Dedifferentiated amniotic fluid mesenchymal stem cell (primary cell): ENCODE measurements at regions not wholly inside any gene's neighbourhood (a gene's known extent, or its start where the extent isn't known, plus 50 kb on each side); places are given as distances from the start of the nearest gene placed in this dataset.
A peak's percentile ranks its signal among the peaks of the same experiment; 100 is the strongest.

ENCODE experiments used
- DNase-seq: peaks from one replicate; pipeline ENCODE4 v3.0.0-alpha.2; 2016; ENCODE audit errors: extremely low spot score

DNA sequence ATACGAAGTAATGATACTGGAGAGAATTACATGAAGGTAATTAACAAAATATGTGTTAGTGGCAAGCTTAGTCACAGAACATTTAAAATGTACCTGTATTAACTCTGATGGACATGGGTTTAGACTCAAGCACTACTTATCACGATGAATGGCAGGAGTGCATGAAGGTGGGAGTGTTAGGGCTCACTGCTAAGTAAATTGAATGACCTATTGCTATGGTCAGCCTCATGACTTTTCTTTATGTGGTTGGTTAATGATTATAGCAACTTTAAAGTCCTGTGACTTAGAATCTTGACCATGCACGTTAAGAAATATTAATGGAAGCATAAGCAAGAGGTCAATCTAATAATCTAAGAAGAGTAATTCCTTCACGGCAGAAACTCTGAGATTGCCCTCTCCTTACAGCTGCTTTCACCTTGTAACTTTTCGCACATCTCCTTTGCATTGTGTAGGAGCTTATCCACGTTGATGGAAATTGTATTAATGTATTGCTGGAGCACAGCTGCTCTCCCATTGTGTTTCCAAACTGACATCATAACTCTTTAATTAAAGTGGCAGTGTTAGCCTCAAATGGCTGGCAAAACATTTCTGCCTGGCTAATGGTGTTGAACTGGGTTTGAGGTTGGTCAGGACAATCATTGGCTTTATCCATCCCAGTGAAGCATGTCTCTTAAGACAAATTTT is 114.5 kb downstream of the RXFP2 start:
- DNase-seq, result no peak

DNA sequence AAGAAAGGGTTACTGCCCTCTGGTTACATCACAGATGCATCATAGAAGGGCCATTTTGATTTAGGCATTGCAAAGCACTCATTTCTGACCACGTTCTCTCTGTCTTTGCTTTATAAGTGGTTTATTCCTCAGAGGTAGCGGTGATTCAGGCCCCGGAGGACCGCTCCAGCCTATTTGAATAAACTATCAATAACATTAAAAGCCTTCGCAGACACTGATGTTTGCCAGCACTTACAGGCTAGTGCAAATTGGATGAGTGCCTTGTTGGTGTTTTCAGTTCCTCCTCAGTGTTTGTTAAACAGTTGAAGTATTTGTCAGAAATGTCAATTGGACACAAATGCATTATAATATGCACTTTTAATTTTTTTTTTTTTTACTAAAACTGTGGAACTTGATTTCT is 120.2 kb downstream of the RXFP2 start:
- DNase-seq, result no peak

DNA sequence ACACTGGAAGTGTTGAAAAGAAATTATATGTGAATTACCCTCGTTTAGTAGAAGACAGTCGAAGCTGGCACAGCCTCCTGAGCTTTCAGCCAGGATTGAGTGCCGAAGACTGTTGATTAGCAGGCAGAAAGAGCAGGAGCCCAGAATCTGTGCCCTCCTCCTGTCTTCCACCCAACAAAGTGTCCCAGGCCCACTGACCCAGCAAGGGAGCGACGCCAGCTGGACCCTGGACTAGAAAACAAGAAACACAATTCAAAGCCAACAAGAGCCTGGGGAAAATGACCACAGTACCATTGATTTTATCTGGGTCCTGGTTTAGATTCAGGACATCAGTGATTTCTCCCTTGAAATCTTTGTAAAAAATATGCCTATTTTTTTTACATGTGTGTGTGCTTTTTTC is 120.7 kb downstream of the RXFP2 start:
- DNase-seq, result no peak

DNA sequence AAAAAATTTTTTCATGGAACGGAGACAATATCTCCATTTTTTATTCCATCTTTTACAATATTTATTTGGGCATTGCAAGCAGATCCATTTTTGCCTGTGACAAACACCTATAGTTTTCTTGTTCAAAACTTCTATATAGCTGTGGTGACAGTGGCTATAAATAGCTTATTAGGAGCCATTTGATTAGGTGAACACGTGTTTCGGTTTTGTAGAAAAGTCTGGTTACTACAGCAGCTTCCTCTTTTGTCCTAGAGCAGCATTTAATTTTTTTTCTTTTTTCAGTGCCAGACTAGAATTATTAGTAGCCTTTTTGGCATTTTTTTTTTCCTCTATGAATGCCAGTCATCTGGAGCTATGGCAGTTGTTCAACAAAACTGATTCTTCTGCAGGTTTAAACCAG is 123.5 kb downstream of the RXFP2 start:
- no peak for DNase-seq

DNA sequence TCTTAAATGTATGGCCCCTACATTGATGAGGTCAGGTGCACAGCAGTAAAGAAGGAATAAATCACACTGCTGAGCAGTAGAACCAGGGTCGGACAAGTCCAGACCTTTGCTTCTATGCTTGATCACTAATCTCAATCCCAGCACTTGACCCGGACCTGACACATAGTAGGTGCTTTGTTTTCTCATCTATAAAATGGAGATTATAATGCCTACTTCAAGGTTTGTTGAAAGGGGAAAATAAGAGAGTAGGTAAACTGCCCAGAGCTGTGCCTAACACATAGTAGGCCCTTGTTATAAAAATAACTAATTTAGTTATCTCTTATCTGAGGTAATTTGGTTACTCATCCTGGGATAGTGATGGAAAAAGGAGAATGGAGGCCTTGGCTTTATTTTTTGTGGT is 125.0 kb downstream of the RXFP2 start:
- no peak for DNase-seq

DNA sequence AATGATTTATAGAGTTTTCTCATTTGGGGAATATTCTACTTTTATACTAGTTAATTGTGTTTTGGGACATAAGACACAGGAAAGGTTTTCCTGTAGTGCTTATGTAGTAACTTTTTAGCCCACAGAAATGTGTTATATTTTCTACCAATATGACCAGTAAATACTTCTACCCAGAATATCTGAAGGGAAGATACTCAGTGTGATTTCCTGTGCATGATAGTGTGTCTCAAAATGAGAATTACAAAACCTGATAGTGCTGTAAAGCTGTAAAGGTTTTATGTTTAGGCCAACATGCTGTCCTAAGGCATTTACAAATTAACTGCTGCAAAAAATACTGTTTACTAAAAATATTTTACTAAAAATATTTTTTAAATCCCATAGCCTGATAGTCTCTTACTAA is 126.8 kb downstream of the RXFP2 start:
- DNase-seq, result no peak

DNA sequence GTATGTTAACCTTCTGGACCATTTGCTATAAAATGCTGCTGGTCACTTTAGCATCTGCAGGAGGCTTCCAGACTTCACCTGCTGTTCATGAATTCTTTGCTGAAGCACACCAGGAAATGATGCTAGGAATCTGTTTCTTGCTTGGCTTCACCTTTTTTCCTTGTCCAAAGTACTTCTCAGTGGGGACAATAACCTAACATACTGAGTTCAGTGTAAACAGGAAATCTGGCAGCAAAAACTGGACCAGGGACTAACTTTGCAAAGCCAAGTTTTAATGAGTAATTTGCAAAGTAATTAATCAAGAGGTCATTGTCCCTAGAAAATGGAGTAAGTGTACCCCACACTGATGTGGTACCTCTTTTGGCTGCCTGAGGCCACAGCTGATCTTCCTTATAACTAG is 128.4 kb downstream of the RXFP2 start:
- no peak for DNase-seq

DNA sequence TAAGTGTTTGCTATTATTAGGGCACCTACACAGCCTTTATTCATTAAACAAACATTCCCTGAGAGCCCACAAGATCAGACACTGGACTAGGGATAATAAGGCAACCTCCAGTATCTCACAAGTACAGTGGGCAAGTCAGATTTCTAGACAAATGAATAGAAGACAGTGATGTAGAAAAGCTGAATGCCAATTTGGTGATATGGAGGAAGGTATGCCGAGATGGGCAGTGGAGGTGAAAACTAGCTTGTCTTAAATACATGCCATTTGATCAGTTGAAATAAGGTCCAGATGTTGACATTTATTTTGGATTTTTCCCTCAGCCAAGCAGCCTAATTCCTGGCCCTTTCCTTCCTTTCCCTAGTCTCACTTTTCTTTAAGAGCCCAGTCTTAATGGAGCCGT is 130.3 kb downstream of the RXFP2 start:
- no peak for DNase-seq

DNA sequence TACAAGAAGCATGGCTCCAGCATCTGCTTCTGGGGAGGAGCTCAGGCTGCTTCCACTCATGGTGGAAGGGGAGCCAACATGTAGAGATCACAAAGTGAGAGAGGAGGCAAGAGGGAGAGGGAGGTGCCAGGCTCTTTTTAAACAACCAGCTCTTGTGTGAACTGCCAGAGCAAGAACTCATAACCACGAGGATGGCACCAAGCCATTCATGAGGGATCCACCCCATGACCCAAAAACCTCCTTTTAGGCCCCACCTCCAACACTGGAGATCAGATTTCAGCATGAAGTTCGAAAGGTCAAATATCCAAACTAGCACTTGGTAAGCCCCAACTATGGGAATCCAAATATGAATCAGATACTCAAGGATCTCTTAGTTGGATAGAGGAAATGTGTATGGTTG is 131.2 kb downstream of the RXFP2 start:
- no peak for DNase-seq

DNA sequence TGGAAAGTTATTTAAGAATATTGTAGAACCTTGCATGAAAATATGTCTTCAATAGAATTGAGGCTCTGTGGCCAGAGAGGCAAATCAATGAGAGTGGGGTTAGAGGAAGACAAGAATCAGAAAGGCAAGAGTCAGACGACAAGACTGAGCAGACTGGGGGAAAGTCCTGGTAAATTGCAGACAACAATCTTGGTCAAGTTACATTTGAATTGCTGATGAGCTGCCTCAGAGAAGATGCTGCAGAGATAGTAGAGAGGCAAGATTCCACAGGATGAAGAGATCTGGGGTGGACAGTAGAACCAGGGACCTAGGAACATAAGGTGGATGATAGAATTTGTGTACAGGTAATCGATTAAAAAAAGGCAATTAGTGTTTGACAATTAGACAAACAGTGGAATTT is 133.8 kb downstream of the RXFP2 start:
- no peak for DNase-seq

DNA sequence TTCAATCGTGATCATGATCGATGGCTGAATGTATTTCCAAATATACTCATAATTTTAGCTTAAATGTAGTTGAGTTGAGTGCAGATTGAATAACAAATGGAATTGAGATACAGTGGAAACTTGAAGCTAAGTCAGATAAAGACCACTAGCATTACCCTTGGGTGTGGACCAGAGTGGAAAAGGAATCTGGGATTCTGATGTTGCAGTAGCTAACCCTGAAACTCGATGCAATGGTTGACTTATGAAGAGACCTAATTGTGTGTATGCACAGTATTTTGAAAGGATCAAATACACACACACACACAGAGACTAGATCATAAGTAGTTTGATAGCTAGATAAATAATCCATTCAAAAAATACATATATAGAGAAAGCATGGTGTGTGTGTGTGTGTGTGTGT is 135.8 kb downstream of the RXFP2 start:
- DNase-seq, result peak; percentile 80

DNA sequence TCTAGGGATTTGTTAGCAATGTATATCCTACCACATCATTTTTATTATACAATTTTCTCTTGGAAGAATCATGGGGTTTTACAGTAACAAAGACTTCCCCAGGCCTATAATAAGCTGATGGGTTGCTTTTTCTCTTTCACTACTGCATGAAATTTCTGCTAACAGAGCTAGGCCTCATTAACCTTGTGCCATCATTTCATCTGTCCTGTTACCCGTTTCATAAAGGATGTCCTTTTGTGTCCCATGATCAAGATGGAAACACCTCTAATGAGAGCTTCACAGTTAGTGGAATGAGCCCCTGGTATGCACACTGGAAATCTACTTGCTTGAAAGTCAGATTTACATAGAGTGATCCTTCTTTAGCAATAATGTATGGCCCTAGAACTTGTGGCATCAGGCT is 138.7 kb downstream of the RXFP2 start:
- DNase-seq, result no peak

DNA sequence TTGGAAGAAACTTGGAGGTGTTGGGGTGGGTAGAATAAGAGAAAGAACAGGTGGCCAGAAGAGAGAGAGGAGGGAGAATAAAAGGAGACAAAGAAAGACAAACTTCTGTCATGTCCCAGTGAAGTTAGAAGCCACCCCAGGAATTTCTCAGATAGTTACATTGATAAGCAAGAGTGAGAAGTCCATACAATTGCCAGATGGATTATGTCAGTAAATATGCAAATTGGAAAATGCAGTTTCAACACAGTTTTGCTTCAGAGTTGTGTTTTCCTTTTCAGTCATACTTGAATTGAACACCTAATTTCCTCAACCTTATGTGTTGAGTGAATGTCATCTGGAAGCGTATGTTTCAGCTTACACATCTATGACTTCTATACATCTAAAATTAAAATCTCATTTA is 139.2 kb downstream of the RXFP2 start:
- DNase-seq, result no peak

DNA sequence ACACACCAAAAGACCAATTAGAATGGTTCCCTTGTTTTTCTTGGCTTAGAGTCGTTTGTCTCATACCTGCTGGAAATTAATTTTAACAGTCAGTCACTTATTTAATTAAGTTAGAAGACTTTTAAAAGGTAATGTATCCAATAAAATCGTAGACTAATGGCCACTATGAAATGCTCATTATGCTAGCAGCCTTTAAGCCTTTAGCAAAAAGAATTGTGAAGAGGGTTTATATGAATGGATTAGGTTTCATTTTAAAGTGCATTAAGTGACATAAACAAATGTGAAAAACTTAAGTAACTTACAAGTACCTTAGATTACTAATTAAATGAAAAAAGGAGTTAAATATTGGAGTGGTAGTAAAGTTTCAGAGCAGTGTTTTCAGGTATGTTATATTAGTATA is 139.6 kb downstream of the RXFP2 start:
- no peak for DNase-seq

DNA sequence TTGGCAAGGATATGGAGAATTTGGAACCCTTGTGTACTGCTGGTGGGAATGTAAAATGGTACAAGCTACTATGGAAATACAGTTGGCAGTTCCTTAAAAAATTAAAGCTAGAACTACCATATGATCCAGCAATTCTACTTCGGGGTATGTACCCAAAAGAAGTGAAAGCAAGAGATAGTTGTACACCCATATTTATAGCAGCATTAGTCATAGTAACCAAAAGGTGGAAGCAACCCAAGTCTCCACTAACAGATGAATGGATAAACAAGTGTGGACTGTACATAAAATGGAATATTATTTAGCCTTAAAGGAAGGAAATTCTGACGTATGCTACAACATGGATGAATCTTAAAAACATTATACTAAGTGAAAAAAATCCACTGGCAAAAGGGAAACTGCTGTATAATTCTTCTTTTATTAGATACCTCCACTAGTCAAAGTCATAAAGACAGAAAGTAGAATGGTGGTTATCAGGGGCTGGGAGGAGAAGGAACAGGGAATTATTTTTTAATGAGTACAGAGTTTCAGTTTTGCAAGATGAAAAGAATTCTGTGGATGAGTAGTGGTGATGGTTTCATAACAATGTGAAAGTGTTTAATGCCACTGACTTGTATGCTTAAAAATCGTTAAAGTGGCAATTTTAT is 141.6 kb downstream of the RXFP2 start:
- no peak for DNase-seq

DNA sequence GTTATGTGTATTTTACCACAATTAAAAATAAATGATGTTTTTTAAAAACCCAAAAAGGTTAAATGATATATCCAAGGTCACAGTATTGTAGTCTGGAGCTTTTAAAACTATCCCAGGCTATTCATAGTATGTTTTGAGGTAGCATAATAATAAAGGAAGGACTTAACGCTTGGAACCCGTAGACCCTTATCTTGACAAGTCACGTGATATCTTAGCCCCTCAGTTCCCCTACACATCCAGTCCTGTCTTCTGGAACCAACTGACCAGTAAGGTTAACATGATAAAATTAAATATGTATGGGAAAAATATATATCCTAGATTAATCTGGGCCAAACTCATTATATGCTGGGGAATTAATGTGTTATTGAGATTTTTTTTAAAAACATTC is 142.2 kb downstream of the RXFP2 start:
- no peak for DNase-seq

DNA sequence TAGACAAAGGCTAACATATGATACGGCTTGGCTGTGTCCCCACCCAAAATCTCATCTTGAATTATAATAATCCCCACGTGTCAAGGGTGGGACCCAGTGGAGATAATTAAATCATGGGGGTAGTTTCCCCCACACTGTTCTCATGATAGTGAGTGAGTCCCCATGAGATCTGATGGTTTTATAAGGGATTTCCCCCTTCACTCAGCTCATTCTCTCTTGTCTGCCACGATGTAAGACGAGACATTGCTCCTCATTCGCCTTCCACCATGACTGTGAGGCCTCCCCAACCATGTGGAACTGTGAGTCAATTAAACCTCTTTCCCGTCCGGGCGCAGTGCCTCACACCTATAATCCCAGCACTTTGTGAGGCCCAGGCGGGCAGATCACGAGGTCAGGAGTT is 143.5 kb downstream of the RXFP2 start:
- no peak for DNase-seq

DNA sequence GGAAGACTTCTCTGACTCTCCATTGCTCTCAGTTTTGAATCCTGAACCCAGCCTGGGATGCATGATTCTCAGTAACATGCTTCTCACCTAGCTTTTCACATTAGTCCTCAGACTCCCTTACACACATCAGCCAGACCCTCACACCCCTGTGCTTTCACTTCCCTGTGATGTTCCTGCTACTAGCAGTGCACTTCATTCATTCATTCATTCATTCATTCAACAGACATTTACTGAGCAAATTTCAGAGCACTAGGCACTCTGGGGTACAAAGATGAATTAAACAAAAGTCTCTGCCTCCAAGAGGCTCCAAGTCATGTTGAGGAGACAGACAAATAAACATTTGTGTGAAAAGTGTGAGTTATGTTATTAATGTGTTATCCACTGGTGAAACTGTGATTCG is 145.2 kb downstream of the RXFP2 start:
- no peak for DNase-seq

DNA sequence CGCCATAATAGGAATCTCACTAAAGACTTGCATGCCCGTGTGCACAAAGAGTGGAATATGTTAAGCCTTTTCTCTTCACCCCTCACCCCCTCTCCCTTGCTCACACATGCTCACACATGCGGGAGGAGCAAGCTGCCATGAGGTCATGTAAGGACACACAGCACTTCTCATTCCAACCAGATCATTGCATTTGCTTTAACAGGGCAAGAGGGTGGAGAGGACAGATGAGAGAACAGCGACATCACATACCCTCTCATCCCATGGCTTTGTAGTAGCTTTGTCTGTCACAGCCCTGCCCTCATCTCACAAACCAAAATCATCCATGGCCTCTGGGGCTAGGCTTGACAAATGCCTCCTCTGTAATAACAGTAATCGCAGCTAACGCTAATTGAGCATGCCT is 145.6 kb upstream of the FRY start:
- no peak for DNase-seq

DNA sequence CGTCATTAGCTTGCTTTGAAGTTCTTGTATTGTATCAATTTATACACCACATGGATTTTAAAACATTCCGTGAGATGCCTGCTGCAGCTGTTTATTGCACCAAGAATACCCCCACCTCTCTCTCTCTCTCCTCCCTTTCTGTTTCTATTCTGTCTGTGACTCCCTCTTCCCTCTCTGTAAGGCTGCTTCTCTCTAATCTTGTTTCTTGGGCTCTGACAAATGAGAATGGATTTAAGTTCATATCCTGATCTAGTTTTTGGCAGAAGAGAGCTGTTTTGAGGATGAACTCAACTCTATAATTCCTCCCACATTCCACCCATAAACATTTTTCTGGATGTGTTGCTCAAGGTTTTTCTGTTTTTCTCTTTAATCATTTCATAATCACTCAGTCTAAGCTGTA is 144.3 kb upstream of the FRY start:
- peak; percentile 54 for DNase-seq

DNA sequence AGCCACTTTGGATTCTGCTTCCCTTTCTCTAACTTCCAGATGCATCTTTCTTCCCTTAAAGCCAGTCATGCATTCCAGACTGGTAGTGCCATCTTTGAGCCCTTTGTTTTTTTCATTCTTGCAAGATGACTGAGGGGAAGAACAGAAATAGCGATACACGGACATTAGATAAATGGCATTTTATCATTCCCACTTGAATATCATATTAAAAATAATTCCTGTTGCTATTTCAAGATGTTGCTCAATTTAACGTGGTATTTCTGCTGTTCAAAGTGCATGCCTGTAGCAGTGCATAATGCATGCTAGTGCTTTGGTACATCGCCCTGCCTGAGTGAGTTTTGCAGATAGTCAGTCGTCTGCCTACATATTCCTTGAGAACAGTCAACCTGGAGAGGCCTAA is 140.6 kb upstream of the FRY start:
- no peak for DNase-seq

DNA sequence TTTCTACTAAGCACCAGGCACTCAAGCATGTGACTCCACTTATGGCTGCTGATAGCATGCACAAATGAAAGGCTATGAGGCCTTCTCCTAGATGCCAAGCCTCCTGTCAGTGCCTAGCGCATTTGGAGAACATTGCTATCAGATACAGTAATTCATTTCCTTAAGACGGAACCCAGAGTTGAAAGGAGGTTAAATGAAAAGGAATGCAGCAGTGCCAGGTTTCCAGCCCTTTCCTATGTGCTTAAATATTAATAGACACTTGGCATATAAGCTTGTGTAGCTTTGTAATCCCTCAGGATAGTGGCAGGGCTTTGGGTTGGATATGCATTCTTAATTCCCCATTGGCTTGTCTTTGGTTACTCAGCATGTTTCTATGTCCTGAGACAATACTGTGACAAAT is 140.1 kb upstream of the FRY start:
- no peak for DNase-seq

DNA sequence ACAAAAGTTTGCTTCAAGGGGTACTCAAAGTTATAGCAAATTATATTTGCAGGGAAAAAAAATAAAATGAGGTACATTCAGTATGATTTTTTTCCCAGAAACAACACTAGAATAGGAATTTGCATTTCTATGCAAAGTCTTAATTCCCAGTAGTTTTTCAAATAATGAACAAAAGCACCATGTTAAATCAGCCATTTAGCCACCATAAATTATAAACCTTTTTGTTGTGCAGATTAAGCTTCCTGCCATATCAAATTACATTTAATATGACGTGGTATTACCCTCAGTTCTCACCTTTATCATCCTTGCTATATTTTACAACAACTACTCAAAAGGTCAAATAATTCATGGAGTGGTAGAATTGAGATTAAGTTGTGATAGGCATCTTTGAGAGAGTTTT is 136.6 kb upstream of the FRY start:
- no peak for DNase-seq

DNA sequence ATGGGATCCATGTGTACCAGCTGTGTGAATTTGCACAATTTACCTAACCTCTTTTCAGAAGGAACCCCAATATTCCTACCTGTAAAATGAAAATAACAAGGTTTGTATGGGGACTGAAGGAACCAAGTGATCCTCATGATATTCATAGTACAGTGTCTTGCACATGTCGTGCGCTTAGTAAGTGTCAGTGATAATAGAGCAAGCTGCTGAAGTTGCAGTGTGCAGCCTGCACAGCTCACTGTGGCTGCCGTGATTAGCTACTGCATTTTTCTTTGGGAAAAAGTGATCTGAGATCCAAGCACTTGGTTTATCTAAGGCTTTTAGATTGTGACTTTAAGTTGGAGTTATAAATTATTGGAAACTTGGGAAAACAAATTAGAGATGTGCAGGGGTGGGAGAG is 135.9 kb upstream of the FRY start:
- DNase-seq, result no peak
